Stimulated activated memory B cell treated with anti-CD40 and anti-IgM and Interleukin-4, amounts not matched to agents 10 μg/mL and 1 μg/mL and 100 μg/mL, for 72 hours (primary cell): ENCODE measurements at regions not wholly inside any gene's neighbourhood (a gene's known extent, or its start where the extent isn't known, plus 50 kb on each side); places are given as distances from the start of the nearest gene placed in this dataset.
"Not testable (repeated sequence)": the region's sequence is repeated elsewhere in the genome, so short reads cannot be mapped to it uniquely, and the experiment has no call there.

Experiments used
- ATAC-seq: fragments of 150-1000 bp; cut with Tn5 transposase; 2 replicates; pipeline ENCODE4 v1.10.0; 2021
- H3K27ac Mint-ChIP-seq: one replicate; pipeline ENCODE4 v1.8.0; 2022; ENCODE audit warnings: mild to moderate bottlenecking, mixed read lengths
- H3K27me3 Mint-ChIP-seq: one replicate; pipeline ENCODE4 v1.8.0; 2022; ENCODE audit warnings: mixed read lengths
- H3K36me3 Mint-ChIP-seq: one replicate; pipeline ENCODE4 v1.8.0; 2022; ENCODE audit warnings: mixed read lengths
- H3K4me1 Mint-ChIP-seq: one replicate; pipeline ENCODE4 v1.8.0; 2022; ENCODE audit warnings: mixed read lengths
- H3K4me3 Mint-ChIP-seq: one replicate; pipeline ENCODE4 v1.8.0; 2022; ENCODE audit warnings: mild to moderate bottlenecking, moderate library complexity, mixed read lengths
- H3K9me3 Mint-ChIP-seq: one replicate; pipeline ENCODE4 v1.8.0; 2022; ENCODE audit warnings: mixed read lengths

DNA sequence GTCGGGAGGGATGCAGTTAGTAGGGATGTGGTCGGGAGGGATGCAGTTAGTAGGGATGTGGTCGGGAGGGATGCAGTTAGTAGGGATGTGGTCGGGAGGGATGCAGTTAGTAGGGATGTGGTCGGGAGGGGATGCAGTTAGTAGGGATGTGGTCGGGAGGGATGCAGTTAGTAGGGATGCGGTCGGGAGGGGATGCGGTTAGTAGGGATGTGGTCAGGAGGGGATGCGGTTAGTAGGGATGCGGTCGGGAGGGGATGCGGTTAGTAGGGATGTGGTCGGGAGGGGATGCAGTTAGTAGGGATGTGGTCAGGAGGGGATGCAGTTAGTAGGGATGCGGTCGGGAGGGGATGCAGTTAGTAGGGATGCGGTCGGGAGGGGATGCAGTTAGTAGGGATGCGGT lies 96.2 kb downstream of the BDH1 start:
- H3K27ac Mint-ChIP-seq, H3K4me3 Mint-ChIP-seq, H3K36me3 Mint-ChIP-seq, ATAC-seq, H3K9me3 Mint-ChIP-seq: not testable (repeated sequence)
- Mint-ChIP-seq H3K27me3 (peaks cover 47% of the 10 kb centered on the region), H3K4me1 (peaks cover 20% of the 10 kb centered on the region)

GRCh38 chr3:197458906-197459470 lies 96.8 kb downstream of the BDH1 start:
- peaks cover 25% of the 10 kb centered on the region for H3K4me1 Mint-ChIP-seq
- peaks cover 41% of the 10 kb centered on the region for H3K27me3 Mint-ChIP-seq
- H3K9me3 Mint-ChIP-seq: no peaks in the 10 kb centered on the region
- H3K4me3 Mint-ChIP-seq: no peak overlapping the region
- no peaks in the 10 kb centered on the region for H3K36me3 Mint-ChIP-seq
- ATAC-seq: no peak
- no peak overlapping the region for H3K27ac Mint-ChIP-seq

DNA sequence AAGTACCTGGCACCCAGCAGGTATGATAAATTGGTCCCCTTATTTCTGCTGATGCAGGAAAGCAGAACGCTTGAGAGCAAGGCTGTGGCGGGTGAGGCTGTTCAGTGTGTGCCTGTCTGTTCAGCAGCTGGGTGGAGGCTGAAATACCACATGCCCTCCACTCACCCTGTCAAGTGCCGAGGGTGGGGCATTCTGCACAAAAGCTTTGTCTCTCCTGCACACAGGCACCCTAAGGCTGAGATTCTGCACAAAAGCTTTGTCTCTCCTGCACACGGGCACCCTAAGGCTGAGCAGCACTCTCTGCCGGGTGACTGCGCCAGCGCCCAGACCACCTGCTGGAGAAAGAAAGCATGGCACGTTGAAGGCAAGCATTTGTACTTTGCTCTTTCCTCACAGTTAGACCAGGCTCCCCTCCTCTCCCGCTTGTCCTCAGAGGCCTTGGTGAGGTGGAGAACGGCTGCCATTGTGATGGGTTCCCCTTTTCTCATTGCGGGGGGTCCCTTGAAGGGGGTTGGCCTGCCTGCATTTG lies 97.5 kb downstream of the BDH1 start:
- no peak overlapping the region for H3K4me3 Mint-ChIP-seq
- H3K4me1 Mint-ChIP-seq: peaks cover 26% of the 10 kb centered on the region
- H3K27me3 Mint-ChIP-seq: peaks cover 41% of the 10 kb centered on the region
- no peak overlapping the region for H3K27ac Mint-ChIP-seq
- H3K9me3 Mint-ChIP-seq: no peaks in the 10 kb centered on the region
- H3K36me3 Mint-ChIP-seq: no peaks in the 10 kb centered on the region
- ATAC-seq: no peak

DNA sequence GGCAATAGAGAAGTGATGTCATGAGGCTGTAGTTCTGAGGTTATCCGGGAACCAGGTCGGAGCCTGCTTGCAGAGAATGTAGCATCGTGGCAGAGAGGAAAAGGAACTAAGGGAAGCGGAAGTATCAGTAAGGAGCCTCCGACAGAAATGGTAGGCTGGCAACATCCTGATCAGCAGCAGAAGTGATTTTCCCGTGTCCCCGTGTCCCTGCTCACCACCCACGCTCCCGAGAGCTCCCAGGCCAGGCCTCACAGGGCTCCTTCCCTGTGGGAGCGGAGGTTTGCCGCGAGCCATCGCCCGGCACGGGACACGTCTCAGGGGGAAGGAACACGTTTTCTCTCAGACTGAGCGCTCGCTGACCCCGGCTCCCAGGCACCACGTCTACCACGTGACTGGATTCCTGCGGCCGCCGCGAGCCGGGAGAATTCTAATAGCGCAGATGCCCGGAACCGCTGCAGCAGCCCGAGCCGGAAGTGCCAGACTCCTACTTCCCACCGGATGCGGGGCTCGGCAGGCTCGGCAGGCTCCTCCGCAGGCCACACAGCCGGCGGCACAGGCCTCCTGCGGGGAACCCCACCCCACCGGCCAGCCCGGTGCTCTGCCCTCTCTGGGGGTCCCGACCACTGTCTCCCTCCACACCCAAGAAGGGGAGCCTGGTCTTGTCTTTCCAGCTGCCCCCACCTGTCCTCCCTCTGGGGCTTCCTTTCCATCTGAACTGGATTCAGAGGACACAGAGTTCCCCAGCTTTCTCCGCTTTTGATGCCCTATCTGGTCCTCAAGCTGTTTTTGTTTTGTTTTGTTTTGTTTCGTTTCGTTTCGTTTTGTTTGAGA lies 99.3 kb downstream of the BDH1 start:
- H3K4me1 Mint-ChIP-seq: peaks cover 26% of the 10 kb centered on the region
- peak overlapping the region; percentile 90 for H3K27ac Mint-ChIP-seq
- H3K27me3 Mint-ChIP-seq: peaks cover 30% of the 10 kb centered on the region
- peak; percentile 73 for ATAC-seq
- no peaks in the 10 kb centered on the region for H3K9me3 Mint-ChIP-seq
- peak overlapping the region; percentile 84 for H3K4me3 Mint-ChIP-seq
- no peaks in the 10 kb centered on the region for H3K36me3 Mint-ChIP-seq

DNA sequence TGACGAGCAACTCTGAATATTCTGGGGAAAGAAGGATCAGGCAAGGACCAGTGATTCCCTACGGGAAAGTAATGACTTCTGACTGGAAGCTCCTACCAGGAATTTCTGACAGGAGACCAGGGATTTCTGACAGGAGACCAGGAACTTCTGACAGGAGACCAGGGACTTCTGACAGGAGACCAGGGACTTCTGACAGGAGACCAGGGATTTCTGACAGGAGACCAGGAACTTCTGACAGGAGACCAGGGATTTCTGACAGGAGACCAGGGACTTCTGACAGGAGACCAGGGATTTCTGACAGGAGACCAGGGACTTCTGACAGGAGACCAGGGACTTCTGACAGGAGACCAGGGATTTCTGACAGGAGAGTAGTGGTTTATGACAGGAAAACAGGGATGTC lies 100.9 kb downstream of the BDH1 start:
- not testable (repeated sequence) for H3K4me3 Mint-ChIP-seq, H3K36me3 Mint-ChIP-seq, ATAC-seq, H3K9me3 Mint-ChIP-seq
- peaks cover 24% of the 10 kb centered on the region for H3K27me3 Mint-ChIP-seq
- peak overlapping the region; percentile 0 for H3K27ac Mint-ChIP-seq
- peaks cover 26% of the 10 kb centered on the region for H3K4me1 Mint-ChIP-seq

- Mint-ChIP-seq H3K27ac (peak overlapping the region; percentile 0), H3K4me3 (no peak overlapping the region), H3K27me3 (peaks cover 16% of the 10 kb centered on the region), H3K36me3 (no peaks in the 10 kb centered on the region), H3K9me3 (no peaks in the 10 kb centered on the region), H3K4me1 (peaks cover 26% of the 10 kb centered on the region)
- ATAC-seq: peak; percentile 54
Observed at GRCh38 chr3:197454014-197454413, 101.8 kb downstream of the BDH1 start.

DNA sequence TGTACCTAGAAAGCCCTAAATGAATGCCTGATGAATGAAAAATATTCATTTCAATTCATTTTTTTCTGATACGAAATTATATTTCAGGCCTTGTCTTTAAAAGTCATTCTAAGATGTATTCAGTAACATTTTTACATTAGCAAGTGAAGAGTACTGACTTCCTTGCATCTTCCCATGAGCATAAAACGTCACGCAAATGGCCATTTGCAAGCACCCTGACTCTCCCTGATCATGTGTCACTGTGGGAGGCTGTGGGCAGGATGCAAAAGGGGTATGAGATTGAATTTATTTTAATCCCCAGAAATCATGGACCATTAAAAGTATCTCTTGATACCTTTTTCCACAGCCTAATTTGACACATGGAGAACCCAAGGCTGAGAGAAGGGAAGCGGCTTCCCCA lies 105.0 kb downstream of the BDH1 start:
- Mint-ChIP-seq H3K27me3 (peaks cover 8% of the 10 kb centered on the region), H3K27ac (no peak overlapping the region), H3K4me3 (no peak overlapping the region), H3K4me1 (peaks cover 13% of the 10 kb centered on the region), H3K9me3 (no peaks in the 10 kb centered on the region), H3K36me3 (no peaks in the 10 kb centered on the region)
- no peak for ATAC-seq

GRCh38 chr3:197450308-197450707 lies 105.5 kb downstream of the BDH1 start:
- no peaks in the 10 kb centered on the region for H3K9me3 Mint-ChIP-seq
- H3K27ac Mint-ChIP-seq: no peak overlapping the region
- no peak overlapping the region for H3K4me3 Mint-ChIP-seq
- H3K27me3 Mint-ChIP-seq: peaks cover 4% of the 10 kb centered on the region
- no peaks in the 10 kb centered on the region for H3K36me3 Mint-ChIP-seq
- peaks cover 8% of the 10 kb centered on the region for H3K4me1 Mint-ChIP-seq
- ATAC-seq: no peak

DNA sequence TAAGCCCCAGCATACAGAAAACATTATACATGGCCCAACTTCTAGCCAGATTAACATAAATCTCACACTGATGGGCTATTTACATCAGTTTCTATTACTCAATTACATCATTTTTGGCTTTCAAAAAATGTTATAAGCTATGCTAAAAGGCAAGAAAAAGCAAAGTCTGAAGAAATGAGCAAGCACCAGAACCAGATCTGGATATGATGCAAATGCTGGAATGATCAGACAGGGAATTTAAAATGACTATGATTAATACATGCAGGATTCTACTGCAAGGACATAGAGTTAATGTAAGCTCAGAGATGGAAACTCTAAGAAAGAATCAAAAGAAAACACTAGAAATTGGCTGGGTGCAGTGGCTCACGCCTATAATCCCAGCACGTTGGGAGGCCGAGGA lies 106.6 kb downstream of the BDH1 start:
- H3K36me3 Mint-ChIP-seq, H3K9me3 Mint-ChIP-seq, ATAC-seq, H3K4me3 Mint-ChIP-seq, H3K27ac Mint-ChIP-seq, H3K4me1 Mint-ChIP-seq: not testable (repeated sequence)
- H3K27me3 Mint-ChIP-seq: peaks cover 12% of the 10 kb centered on the region

GRCh38 chr3:197447781-197448180 lies 108.0 kb downstream of the BDH1 start:
- not testable (repeated sequence) for H3K4me3 Mint-ChIP-seq, H3K4me1 Mint-ChIP-seq, ATAC-seq, H3K27ac Mint-ChIP-seq, H3K36me3 Mint-ChIP-seq, H3K9me3 Mint-ChIP-seq
- peaks cover 25% of the 10 kb centered on the region for H3K27me3 Mint-ChIP-seq

- no peaks in the 10 kb centered on the region for H3K36me3 Mint-ChIP-seq
- H3K4me3 Mint-ChIP-seq: no peak overlapping the region
- H3K27me3 Mint-ChIP-seq: peaks cover 32% of the 10 kb centered on the region
Observed at GRCh38 chr3:197447057-197447456, 108.7 kb downstream of the BDH1 start.

GRCh38 chr3:197446700-197447056 lies 109.1 kb downstream of the BDH1 start:
- H3K9me3 Mint-ChIP-seq: no peaks in the 10 kb centered on the region
- no peak overlapping the region for H3K4me3 Mint-ChIP-seq
- no peak for ATAC-seq
- no peaks in the 10 kb centered on the region for H3K36me3 Mint-ChIP-seq
- no peaks in the 10 kb centered on the region for H3K4me1 Mint-ChIP-seq
- peaks cover 36% of the 10 kb centered on the region for H3K27me3 Mint-ChIP-seq
- no peak overlapping the region for H3K27ac Mint-ChIP-seq

More at GRCh38 chr3:197447057-197447456, 108.7 kb downstream of the BDH1 start:
- Mint-ChIP-seq H3K27ac (no peak overlapping the region), H3K9me3 (no peaks in the 10 kb centered on the region), H3K4me1 (no peaks in the 10 kb centered on the region)
- ATAC-seq: no peak

- Mint-ChIP-seq H3K9me3 (no peaks in the 10 kb centered on the region), H3K4me3 (no peak overlapping the region), H3K27ac (no peak overlapping the region), H3K4me1 (no peaks in the 10 kb centered on the region), H3K27me3 (peaks cover 42% of the 10 kb centered on the region), H3K36me3 (no peaks in the 10 kb centered on the region)
- no peak for ATAC-seq
Observed at GRCh38 chr3:197445896-197446699, 109.7 kb downstream of the BDH1 start.

GRCh38 chr3:197444793-197445379 lies 110.9 kb downstream of the BDH1 start:
- H3K4me3 Mint-ChIP-seq: no peak overlapping the region
- no peaks in the 10 kb centered on the region for H3K4me1 Mint-ChIP-seq
- ATAC-seq: no peak
- no peaks in the 10 kb centered on the region for H3K36me3 Mint-ChIP-seq
- H3K27me3 Mint-ChIP-seq: peaks cover 54% of the 10 kb centered on the region
- H3K27ac Mint-ChIP-seq: no peak overlapping the region
- H3K9me3 Mint-ChIP-seq: no peaks in the 10 kb centered on the region

GRCh38 chr3:197443506-197443905 lies 112.3 kb downstream of the BDH1 start:
- Mint-ChIP-seq H3K4me1 (no peaks in the 10 kb centered on the region), H3K4me3 (no peak overlapping the region), H3K27me3 (peaks cover 68% of the 10 kb centered on the region), H3K27ac (no peak overlapping the region), H3K36me3 (no peaks in the 10 kb centered on the region), H3K9me3 (no peaks in the 10 kb centered on the region)
- no peak for ATAC-seq
